CD14-positive monocyte (primary cell): ENCODE measurements at regions not wholly inside any gene's neighbourhood (a gene's known extent, or its start where the extent isn't known, plus 50 kb on each side); places are given as distances from the start of the nearest gene placed in this dataset.

Source experiments
- DNase-seq, 3 donors: peaks; one replicate each; pipeline ENCODE4 v3.0.0-alpha.2; 2011 to 2022
- H2AFZ ChIP-seq: 2 replicates; pipeline ENCODE4 v1.6.0; 2012; ENCODE audit warnings: mild to moderate bottlenecking, low read depth, low read length, inconsistent platforms; ENCODE audit not compliant: insufficient read depth, poor library complexity, severe bottlenecking
- H3K27ac ChIP-seq, 2 donors: 1 replicate in 1 of 2; 2 replicates in 1 of 2; pipeline ENCODE4 v1.5.1; 2012 to 2013; ENCODE audit warnings: low read length in 2 of 2, control low read depth in 1 of 2, inconsistent platforms in 1 of 2, low read depth in 1 of 2, mild to moderate bottlenecking in 1 of 2
- H3K27me3 ChIP-seq, 2 donors: one replicate each; pipeline versions ENCODE4 v1.6.0 to v1.6.1; 2011 to 2013; ENCODE audit warnings: low read length in 2 of 2; ENCODE audit not compliant: control insufficient read depth in 2 of 2, insufficient read depth in 2 of 2
- H3K36me3 ChIP-seq, 2 donors: replicated peaks in 1 of 2; 1 replicate in 1 of 2; 2 replicates in 1 of 2; pipeline versions ENCODE4 v1.5.1 to v1.6.1; 2012 to 2013; ENCODE audit warnings: low read length in 2 of 2, control low read depth in 1 of 2, inconsistent platforms in 1 of 2, mild to moderate bottlenecking in 1 of 2; ENCODE audit not compliant: insufficient read depth in 2 of 2, control insufficient read depth in 1 of 2
- H3K4me1 ChIP-seq, 2 donors: 1 replicate in 1 of 2; 2 replicates in 1 of 2; pipeline versions ENCODE4 v1.5.1 to v1.6.1; 2012 to 2013; ENCODE audit warnings: low read length in 2 of 2, control low read depth in 1 of 2, inconsistent platforms in 1 of 2, mild to moderate bottlenecking in 1 of 2, moderate library complexity in 1 of 2; ENCODE audit not compliant: insufficient read depth in 2 of 2, control insufficient read depth in 1 of 2
- H3K4me2 ChIP-seq: replicated peaks from 2 replicates; pipeline ENCODE3; 2012; ENCODE audit warnings: low read length, moderate library complexity, mild to moderate bottlenecking; ENCODE audit not compliant: poor library complexity, severe bottlenecking; ENCODE audit errors: extremely low read depth
- H3K4me3 ChIP-seq, 3 experiments: fragments of 200-600 bp in 1 of 3; sonication (generic) in 1 of 3; replicated peaks in 1 of 3; 1 replicate in 2 of 3; 2 replicates in 1 of 3; pipeline ENCODE4 v1.5.1; 2011 to 2013; ENCODE audit warnings: low read length in 3 of 3, mild to moderate bottlenecking in 3 of 3, control low read depth in 2 of 3, low read depth in 2 of 3, inconsistent platforms in 1 of 3, moderate library complexity in 1 of 3
- H3K79me2 ChIP-seq: 2 replicates; pipeline ENCODE4 v1.6.0; 2012; ENCODE audit warnings: mild to moderate bottlenecking, control low read depth, inconsistent platforms, low read length, moderate library complexity; ENCODE audit not compliant: insufficient read depth
- H3K9ac ChIP-seq: 2 replicates; pipeline ENCODE4 v1.6.0; 2017; ENCODE audit warnings: low read length, mild to moderate bottlenecking; ENCODE audit not compliant: insufficient read depth, poor library complexity, severe bottlenecking
- H3K9me3 ChIP-seq, 2 donors: replicated peaks in 1 of 2; 1 replicate in 1 of 2; 2 replicates in 1 of 2; pipeline versions ENCODE4 v1.5.1 to v1.6.1; 2012 to 2013; ENCODE audit warnings: low read length in 2 of 2, control low read depth in 1 of 2; ENCODE audit not compliant: control insufficient read depth in 1 of 2, insufficient read depth in 1 of 2
- H4K20me1 ChIP-seq: 2 replicates; pipeline ENCODE4 v1.6.0; 2012; ENCODE audit warnings: mild to moderate bottlenecking, low read length, control low read depth, moderate library complexity; ENCODE audit not compliant: insufficient read depth
- H3K27ac Mint-ChIP-seq, 7 donors: one replicate each; pipeline ENCODE4 v1.8.0; 2020; ENCODE audit warnings: mild to moderate bottlenecking in 7 of 7, mixed read lengths in 7 of 7, moderate library complexity in 6 of 7, inconsistent platforms in 2 of 7
- H3K27me3 Mint-ChIP-seq, 3 donors: one replicate each; pipeline ENCODE4 v1.8.0; 2021 to 2022; ENCODE audit warnings: low read depth in 3 of 3, mild to moderate bottlenecking in 3 of 3, mixed read lengths in 3 of 3, moderate library complexity in 3 of 3, inconsistent platforms in 1 of 3
- H3K36me3 Mint-ChIP-seq, 2 donors: one replicate each; pipeline ENCODE4 v1.8.0; 2020; ENCODE audit warnings: mixed read lengths in 2 of 2, inconsistent platforms in 1 of 2, mild to moderate bottlenecking in 1 of 2
- H3K4me1 Mint-ChIP-seq: one replicate; pipeline ENCODE4 v1.8.0; 2020; ENCODE audit warnings: mild to moderate bottlenecking, mixed read lengths
- H3K4me3 Mint-ChIP-seq, 2 donors: one replicate each; pipeline ENCODE4 v1.8.0; 2020; ENCODE audit warnings: mild to moderate bottlenecking in 2 of 2, mixed read lengths in 2 of 2, moderate library complexity in 1 of 2
- H3K9me3 Mint-ChIP-seq, 7 donors: one replicate each; pipeline ENCODE4 v1.8.0; 2020 to 2022; ENCODE audit warnings: mixed read lengths in 7 of 7, mild to moderate bottlenecking in 6 of 7, moderate library complexity in 6 of 7, inconsistent platforms in 2 of 7
- WGBS: methylation state at CpG from one replicate; pipeline ENCODE4 v1.1.5; 2013; ENCODE audit warnings: missing lambda C conversion rate; ENCODE audit not compliant: insufficient coverage; 5-methylcytosine and 5-hydroxymethylcytosine counted together
- intact Hi-C, 2 donors: fragments of 100-400 bp; cut with micrococcal nuclease; formaldehyde crosslinking; loops; one replicate each; pipeline versions ENCODE4 v1.15.0 to v1.15.1; 2023
- TF ChIP-seq, protein P1 (sequence below): fragments of 200-600 bp; IDR thresholded peaks from one replicate; pipeline ENCODE4 v1.8.0; 2022; ENCODE audit warnings: antibody characterized with exemption, mild to moderate bottlenecking

DNA sequence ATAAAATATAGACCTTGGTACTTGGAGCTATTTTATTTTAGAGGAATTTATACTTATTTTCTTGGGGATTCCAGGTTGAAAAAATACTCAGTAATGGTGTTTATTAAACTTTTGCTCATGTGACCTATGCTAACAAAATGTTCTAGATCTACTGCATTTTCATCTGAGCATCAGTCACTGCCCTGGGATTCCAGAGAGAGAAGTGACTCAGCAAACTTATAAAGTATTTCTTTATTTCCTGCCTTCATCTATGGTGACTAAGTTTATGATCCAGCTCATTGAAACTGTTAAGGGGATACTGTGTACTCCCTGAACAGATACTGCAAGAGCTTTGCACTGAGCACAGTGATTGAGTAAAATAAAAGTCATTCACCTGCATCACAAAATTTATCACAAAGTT, 298.5 kb upstream of the CDH18 start:
- Histone ChIP-seq H3K27ac (no peak overlapping the region), H3K4me2 (no peak overlapping the region), H3K79me2 (no peaks in the 10 kb centered on the region), H3K4me1 (no peaks in the 10 kb centered on the region), H3K4me3 (no peak overlapping the region), H3K9me3 (no peaks in the 10 kb centered on the region), H3K9ac (no peak overlapping the region), H2AFZ (no peak overlapping the region), H4K20me1 (no peaks in the 10 kb centered on the region), H3K27me3 (no peaks in the 10 kb centered on the region), H3K36me3 (no peaks in the 10 kb centered on the region)
- Mint-ChIP-seq H3K9me3 (peaks cover 0 to 4% (median 1%) of the 10 kb centered on the region in 7 donors), H3K27ac (no peak overlapping the region), H3K4me3 (no peak overlapping the region), H3K4me1 (no peaks in the 10 kb centered on the region), H3K27me3 (no peaks in the 10 kb centered on the region), H3K36me3 (no peaks in the 10 kb centered on the region)
- intact Hi-C loops: no loop called here
- DNase-seq: no peak
- TF ChIP-seq, protein P1, sequence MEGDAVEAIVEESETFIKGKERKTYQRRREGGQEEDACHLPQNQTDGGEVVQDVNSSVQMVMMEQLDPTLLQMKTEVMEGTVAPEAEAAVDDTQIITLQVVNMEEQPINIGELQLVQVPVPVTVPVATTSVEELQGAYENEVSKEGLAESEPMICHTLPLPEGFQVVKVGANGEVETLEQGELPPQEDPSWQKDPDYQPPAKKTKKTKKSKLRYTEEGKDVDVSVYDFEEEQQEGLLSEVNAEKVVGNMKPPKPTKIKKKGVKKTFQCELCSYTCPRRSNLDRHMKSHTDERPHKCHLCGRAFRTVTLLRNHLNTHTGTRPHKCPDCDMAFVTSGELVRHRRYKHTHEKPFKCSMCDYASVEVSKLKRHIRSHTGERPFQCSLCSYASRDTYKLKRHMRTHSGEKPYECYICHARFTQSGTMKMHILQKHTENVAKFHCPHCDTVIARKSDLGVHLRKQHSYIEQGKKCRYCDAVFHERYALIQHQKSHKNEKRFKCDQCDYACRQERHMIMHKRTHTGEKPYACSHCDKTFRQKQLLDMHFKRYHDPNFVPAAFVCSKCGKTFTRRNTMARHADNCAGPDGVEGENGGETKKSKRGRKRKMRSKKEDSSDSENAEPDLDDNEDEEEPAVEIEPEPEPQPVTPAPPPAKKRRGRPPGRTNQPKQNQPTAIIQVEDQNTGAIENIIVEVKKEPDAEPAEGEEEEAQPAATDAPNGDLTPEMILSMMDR: no peak

DNA sequence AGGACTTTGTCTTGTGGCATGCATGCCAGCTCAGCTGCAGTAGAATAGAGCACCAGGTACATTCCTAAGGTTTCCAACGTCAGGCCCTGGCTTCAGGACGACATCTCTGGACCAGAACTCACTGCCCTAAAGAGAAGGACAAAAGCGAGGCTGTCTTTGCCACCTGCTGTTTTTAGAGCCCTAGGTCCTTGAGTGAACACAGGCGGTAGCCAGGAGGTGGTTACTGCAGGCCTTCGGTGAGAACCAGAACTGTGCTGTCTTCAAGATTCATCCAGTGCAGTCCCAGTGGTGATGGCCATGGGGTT, 288.9 kb upstream of the CDH18 start:
- H2AFZ ChIP-seq: no peak overlapping the region

More for the DNA sequence above, 288.9 kb upstream of the CDH18 start:
- Histone ChIP-seq H3K36me3 (no peaks in the 10 kb centered on the region), H3K4me1 (no peaks in the 10 kb centered on the region), H3K9ac (no peak overlapping the region), H3K4me3 (no peak overlapping the region), H3K27ac (no peak overlapping the region), H3K9me3 (peaks cover 16% of the 10 kb centered on the region in 2 donors), H4K20me1 (no peaks in the 10 kb centered on the region), H3K27me3 (no peaks in the 10 kb centered on the region), H3K79me2 (no peaks in the 10 kb centered on the region), H3K4me2 (no peak overlapping the region)
- TF ChIP-seq, protein P1: no peak
- H3K9me3 Mint-ChIP-seq: peaks cover 6 to 12% (median 8%) of the 10 kb centered on the region in 7 donors
- no peak overlapping the region for H3K27ac Mint-ChIP-seq
- no peaks in the 10 kb centered on the region for H3K36me3 Mint-ChIP-seq
- no peak overlapping the region for H3K4me3 Mint-ChIP-seq
- no peak for DNase-seq
- H3K4me1 Mint-ChIP-seq: no peaks in the 10 kb centered on the region
- no peaks in the 10 kb centered on the region for H3K27me3 Mint-ChIP-seq
- intact Hi-C loops: no loop called here
- 95% methylated on average over 4 of the region's 5 CpGs for WGBS
